CD14-positive monocyte (primary cell): ENCODE measurements at regions not wholly inside any gene's neighbourhood (a gene's known extent, or its start where the extent isn't known, plus 50 kb on each side); places are given as distances from the start of the nearest gene placed in this dataset.

Experiments used
- DNase-seq, 3 donors: peaks; one replicate each; pipeline ENCODE4 v3.0.0-alpha.2; 2011 to 2022
- H2AFZ ChIP-seq: 2 replicates; pipeline ENCODE4 v1.6.0; 2012; ENCODE audit warnings: mild to moderate bottlenecking, low read depth, low read length, inconsistent platforms; ENCODE audit not compliant: insufficient read depth, poor library complexity, severe bottlenecking
- H3K27ac ChIP-seq, 2 donors: 1 replicate in 1 of 2; 2 replicates in 1 of 2; pipeline ENCODE4 v1.5.1; 2012 to 2013; ENCODE audit warnings: low read length in 2 of 2, control low read depth in 1 of 2, inconsistent platforms in 1 of 2, low read depth in 1 of 2, mild to moderate bottlenecking in 1 of 2
- H3K27me3 ChIP-seq, 2 donors: one replicate each; pipeline versions ENCODE4 v1.6.0 to v1.6.1; 2011 to 2013; ENCODE audit warnings: low read length in 2 of 2; ENCODE audit not compliant: control insufficient read depth in 2 of 2, insufficient read depth in 2 of 2
- H3K36me3 ChIP-seq, 2 donors: replicated peaks in 1 of 2; 1 replicate in 1 of 2; 2 replicates in 1 of 2; pipeline versions ENCODE4 v1.5.1 to v1.6.1; 2012 to 2013; ENCODE audit warnings: low read length in 2 of 2, control low read depth in 1 of 2, inconsistent platforms in 1 of 2, mild to moderate bottlenecking in 1 of 2; ENCODE audit not compliant: insufficient read depth in 2 of 2, control insufficient read depth in 1 of 2
- H3K4me1 ChIP-seq, 2 donors: 1 replicate in 1 of 2; 2 replicates in 1 of 2; pipeline versions ENCODE4 v1.5.1 to v1.6.1; 2012 to 2013; ENCODE audit warnings: low read length in 2 of 2, control low read depth in 1 of 2, inconsistent platforms in 1 of 2, mild to moderate bottlenecking in 1 of 2, moderate library complexity in 1 of 2; ENCODE audit not compliant: insufficient read depth in 2 of 2, control insufficient read depth in 1 of 2
- H3K4me2 ChIP-seq: replicated peaks from 2 replicates; pipeline ENCODE3; 2012; ENCODE audit warnings: low read length, moderate library complexity, mild to moderate bottlenecking; ENCODE audit not compliant: poor library complexity, severe bottlenecking; ENCODE audit errors: extremely low read depth
- H3K4me3 ChIP-seq, 3 experiments: fragments of 200-600 bp in 1 of 3; sonication (generic) in 1 of 3; replicated peaks in 1 of 3; 1 replicate in 2 of 3; 2 replicates in 1 of 3; pipeline ENCODE4 v1.5.1; 2011 to 2013; ENCODE audit warnings: low read length in 3 of 3, mild to moderate bottlenecking in 3 of 3, control low read depth in 2 of 3, low read depth in 2 of 3, inconsistent platforms in 1 of 3, moderate library complexity in 1 of 3
- H3K79me2 ChIP-seq: 2 replicates; pipeline ENCODE4 v1.6.0; 2012; ENCODE audit warnings: mild to moderate bottlenecking, control low read depth, inconsistent platforms, low read length, moderate library complexity; ENCODE audit not compliant: insufficient read depth
- H3K9ac ChIP-seq: 2 replicates; pipeline ENCODE4 v1.6.0; 2017; ENCODE audit warnings: low read length, mild to moderate bottlenecking; ENCODE audit not compliant: insufficient read depth, poor library complexity, severe bottlenecking
- H3K9me3 ChIP-seq, 2 donors: replicated peaks in 1 of 2; 1 replicate in 1 of 2; 2 replicates in 1 of 2; pipeline versions ENCODE4 v1.5.1 to v1.6.1; 2012 to 2013; ENCODE audit warnings: low read length in 2 of 2, control low read depth in 1 of 2; ENCODE audit not compliant: control insufficient read depth in 1 of 2, insufficient read depth in 1 of 2
- H4K20me1 ChIP-seq: 2 replicates; pipeline ENCODE4 v1.6.0; 2012; ENCODE audit warnings: mild to moderate bottlenecking, low read length, control low read depth, moderate library complexity; ENCODE audit not compliant: insufficient read depth
- H3K27ac Mint-ChIP-seq, 7 donors: one replicate each; pipeline ENCODE4 v1.8.0; 2020; ENCODE audit warnings: mild to moderate bottlenecking in 7 of 7, mixed read lengths in 7 of 7, moderate library complexity in 6 of 7, inconsistent platforms in 2 of 7
- H3K27me3 Mint-ChIP-seq, 3 donors: one replicate each; pipeline ENCODE4 v1.8.0; 2021 to 2022; ENCODE audit warnings: low read depth in 3 of 3, mild to moderate bottlenecking in 3 of 3, mixed read lengths in 3 of 3, moderate library complexity in 3 of 3, inconsistent platforms in 1 of 3
- H3K36me3 Mint-ChIP-seq, 2 donors: one replicate each; pipeline ENCODE4 v1.8.0; 2020; ENCODE audit warnings: mixed read lengths in 2 of 2, inconsistent platforms in 1 of 2, mild to moderate bottlenecking in 1 of 2
- H3K4me1 Mint-ChIP-seq: one replicate; pipeline ENCODE4 v1.8.0; 2020; ENCODE audit warnings: mild to moderate bottlenecking, mixed read lengths
- H3K4me3 Mint-ChIP-seq, 2 donors: one replicate each; pipeline ENCODE4 v1.8.0; 2020; ENCODE audit warnings: mild to moderate bottlenecking in 2 of 2, mixed read lengths in 2 of 2, moderate library complexity in 1 of 2
- H3K9me3 Mint-ChIP-seq, 7 donors: one replicate each; pipeline ENCODE4 v1.8.0; 2020 to 2022; ENCODE audit warnings: mixed read lengths in 7 of 7, mild to moderate bottlenecking in 6 of 7, moderate library complexity in 6 of 7, inconsistent platforms in 2 of 7
- WGBS: methylation state at CpG from one replicate; pipeline ENCODE4 v1.1.5; 2013; ENCODE audit warnings: missing lambda C conversion rate; ENCODE audit not compliant: insufficient coverage; 5-methylcytosine and 5-hydroxymethylcytosine counted together
- intact Hi-C, 2 donors: fragments of 100-400 bp; cut with micrococcal nuclease; formaldehyde crosslinking; loops; one replicate each; pipeline versions ENCODE4 v1.15.0 to v1.15.1; 2023
- TF ChIP-seq, protein P1 (sequence below): fragments of 200-600 bp; IDR thresholded peaks from one replicate; pipeline ENCODE4 v1.8.0; 2022; ENCODE audit warnings: antibody characterized with exemption, mild to moderate bottlenecking

DNA sequence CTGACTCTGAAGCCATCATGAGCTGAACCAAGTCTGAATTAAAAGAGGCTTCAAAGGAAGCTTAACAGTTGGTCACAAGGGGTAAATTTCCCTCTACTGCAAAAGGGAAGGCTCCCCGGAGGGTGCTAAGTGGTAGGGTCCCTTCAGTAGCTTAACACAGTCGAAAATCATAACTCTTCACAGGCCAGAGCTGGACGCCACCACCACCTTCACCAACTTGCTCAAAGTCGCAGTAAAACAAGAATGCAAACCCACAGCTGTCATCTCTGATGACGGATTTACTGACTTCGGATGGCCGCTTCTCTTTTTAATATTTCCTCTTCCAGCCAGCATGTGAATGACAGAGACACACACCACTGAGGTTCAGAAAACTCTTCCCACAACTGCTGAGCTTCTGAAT lies 144.7 kb upstream of the FBXL4 start:
- Histone ChIP-seq H3K4me2 (no peak overlapping the region), H2AFZ (no peak overlapping the region)

DNA sequence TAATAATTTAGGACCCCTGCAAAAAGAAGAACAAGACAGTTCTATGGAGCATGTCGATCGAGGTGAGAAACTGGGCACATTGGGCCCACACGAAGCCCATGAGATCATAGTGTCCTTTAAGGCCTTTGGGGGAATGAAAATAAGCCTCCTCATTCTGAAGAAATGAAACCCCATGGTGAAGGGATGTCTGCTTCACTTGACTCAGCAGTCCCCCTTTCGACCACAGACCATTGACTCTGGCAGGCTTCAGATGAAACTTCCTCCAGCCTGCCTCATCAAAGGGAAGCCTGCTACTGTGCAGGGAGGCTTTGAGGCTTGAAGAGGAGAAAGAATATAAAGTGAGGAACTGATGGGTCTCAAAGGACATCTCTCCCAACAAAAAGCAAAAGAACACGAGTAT lies 144.2 kb upstream of the FBXL4 start:
- no peaks in the 10 kb centered on the region for H3K36me3 ChIP-seq
- H3K4me1 Mint-ChIP-seq = no peaks in the 10 kb centered on the region
- H3K36me3 Mint-ChIP-seq = no peaks in the 10 kb centered on the region
- H3K9me3 Mint-ChIP-seq = peaks cover 0 to 8% (median 3%) of the 10 kb centered on the region in 7 donors
- no peaks in the 10 kb centered on the region for H3K79me2 ChIP-seq
- H2AFZ ChIP-seq = no peak overlapping the region
- no peaks in the 10 kb centered on the region for H4K20me1 ChIP-seq
- no peak overlapping the region for H3K4me3 Mint-ChIP-seq
- H3K27me3 ChIP-seq = peaks cover 0 to 9% of the 10 kb centered on the region in 2 donors
- no peak overlapping the region for H3K27ac Mint-ChIP-seq
- H3K9me3 ChIP-seq = no peaks in the 10 kb centered on the region
- H3K27ac ChIP-seq = no peak overlapping the region
- intact Hi-C loops = no loop called here
- H3K4me1 ChIP-seq = no peaks in the 10 kb centered on the region
- WGBS = no CpG with 5 or more reads among the region's 5 CpGs
- no peak overlapping the region for H3K4me3 ChIP-seq
- no peak overlapping the region for H3K4me2 ChIP-seq
- H3K27me3 Mint-ChIP-seq = peaks cover 10 to 16% (median 10%) of the 10 kb centered on the region in 3 donors
- H3K9ac ChIP-seq = no peak overlapping the region
- DNase-seq = no peak
- TF ChIP-seq, protein P1, sequence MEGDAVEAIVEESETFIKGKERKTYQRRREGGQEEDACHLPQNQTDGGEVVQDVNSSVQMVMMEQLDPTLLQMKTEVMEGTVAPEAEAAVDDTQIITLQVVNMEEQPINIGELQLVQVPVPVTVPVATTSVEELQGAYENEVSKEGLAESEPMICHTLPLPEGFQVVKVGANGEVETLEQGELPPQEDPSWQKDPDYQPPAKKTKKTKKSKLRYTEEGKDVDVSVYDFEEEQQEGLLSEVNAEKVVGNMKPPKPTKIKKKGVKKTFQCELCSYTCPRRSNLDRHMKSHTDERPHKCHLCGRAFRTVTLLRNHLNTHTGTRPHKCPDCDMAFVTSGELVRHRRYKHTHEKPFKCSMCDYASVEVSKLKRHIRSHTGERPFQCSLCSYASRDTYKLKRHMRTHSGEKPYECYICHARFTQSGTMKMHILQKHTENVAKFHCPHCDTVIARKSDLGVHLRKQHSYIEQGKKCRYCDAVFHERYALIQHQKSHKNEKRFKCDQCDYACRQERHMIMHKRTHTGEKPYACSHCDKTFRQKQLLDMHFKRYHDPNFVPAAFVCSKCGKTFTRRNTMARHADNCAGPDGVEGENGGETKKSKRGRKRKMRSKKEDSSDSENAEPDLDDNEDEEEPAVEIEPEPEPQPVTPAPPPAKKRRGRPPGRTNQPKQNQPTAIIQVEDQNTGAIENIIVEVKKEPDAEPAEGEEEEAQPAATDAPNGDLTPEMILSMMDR = no peak

More for the DNA sequence above, 144.7 kb upstream of the FBXL4 start:
- DNase-seq = no peak
- Histone ChIP-seq H3K9me3 (no peaks in the 10 kb centered on the region), H3K79me2 (no peaks in the 10 kb centered on the region), H3K36me3 (no peaks in the 10 kb centered on the region), H4K20me1 (no peaks in the 10 kb centered on the region), H3K27me3 (peaks cover 0 to 9% of the 10 kb centered on the region in 2 donors), H3K9ac (no peak overlapping the region), H3K4me3 (no peak overlapping the region), H3K4me1 (no peaks in the 10 kb centered on the region), H3K27ac (no peak overlapping the region)
- Mint-ChIP-seq H3K36me3 (no peaks in the 10 kb centered on the region), H3K4me3 (no peak overlapping the region), H3K27ac (no peak overlapping the region), H3K9me3 (peaks cover 0 to 8% (median 4%) of the 10 kb centered on the region in 7 donors), H3K4me1 (no peaks in the 10 kb centered on the region), H3K27me3 (peaks cover 10 to 16% (median 10%) of the 10 kb centered on the region in 3 donors)
- TF ChIP-seq, protein P1 = no peak
- WGBS = 31% methylated on average over 7 of the region's 7 CpGs
- intact Hi-C loops = no loop called here
